NCI-H128 (cell line): ENCODE measurements at regions not wholly inside any gene's neighbourhood (a gene's known extent, or its start where the extent isn't known, plus 50 kb on each side); places are given as distances from the start of the nearest gene placed in this dataset.

Experiments
- DNase-seq: peaks from one replicate; lab custom pipeline; 2025; ENCODE audit not compliant: unreplicated experiment; lab: John Stamatoyannopoulos, UW

DNA sequence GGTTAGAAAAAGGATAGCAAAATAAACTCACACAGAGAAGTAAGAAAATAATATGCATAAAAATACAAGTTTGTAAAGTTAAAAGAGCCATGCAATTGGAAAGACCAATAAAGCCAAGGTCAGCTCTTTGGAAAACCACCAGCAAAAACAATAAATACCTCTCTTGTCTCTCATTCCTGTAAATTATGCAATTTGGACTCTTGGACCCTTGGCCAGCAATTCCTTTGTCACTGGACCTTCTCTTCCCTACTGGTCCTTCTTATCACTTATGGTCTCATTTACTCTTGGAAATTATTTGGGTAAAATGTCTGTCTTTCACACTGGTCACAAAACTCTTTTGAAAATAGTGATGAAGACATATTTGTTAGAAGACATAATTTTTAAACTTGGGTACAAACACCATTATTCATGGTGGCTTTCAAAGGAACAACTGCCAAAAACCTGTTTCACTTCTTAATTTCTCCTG, 379.5 kb downstream of the TMEM232 start:
- no peak for DNase-seq

- DNase-seq = no peak
Observed at GRCh38 chr5:110347781-110348180, 378.7 kb downstream of the TMEM232 start.

DNA sequence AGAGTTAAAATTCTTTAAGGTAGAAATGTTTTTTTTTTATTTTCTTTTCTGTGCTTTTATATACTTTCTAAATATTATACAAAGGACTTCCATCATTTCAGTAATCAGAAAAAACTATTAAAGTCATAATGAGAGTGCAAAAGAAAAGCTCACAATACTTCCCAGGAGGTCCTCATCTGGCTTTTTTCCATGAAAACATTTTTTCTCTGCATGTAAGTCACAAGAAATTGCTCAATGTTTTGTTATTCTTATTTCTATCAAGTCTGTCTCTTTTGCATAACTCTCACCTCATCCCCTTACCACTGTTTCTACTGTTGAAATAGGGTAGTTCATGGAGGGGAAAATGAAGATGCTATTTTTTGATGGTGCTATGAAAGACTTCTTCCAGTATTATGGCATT, 375.0 kb downstream of the TMEM232 start:
- no peak for DNase-seq

DNA sequence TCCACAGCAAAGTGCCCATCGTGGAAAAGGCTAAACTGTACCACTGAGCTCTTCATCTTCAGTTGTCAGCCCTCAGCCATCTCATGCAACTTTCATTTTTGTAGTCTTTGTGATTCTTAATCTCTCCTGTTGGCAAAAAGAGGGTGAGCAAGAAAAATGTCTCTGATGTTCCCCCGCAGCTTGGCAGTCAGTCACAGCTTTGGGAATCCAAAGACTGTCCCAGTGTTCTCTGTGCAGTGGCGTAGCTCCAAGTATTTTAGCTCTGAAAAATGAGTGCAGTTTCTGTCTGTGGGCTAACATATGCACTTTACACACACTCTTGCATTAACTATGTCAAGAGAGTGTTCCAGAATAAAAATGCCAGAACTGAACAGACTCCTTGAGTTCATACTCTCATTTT, 372.2 kb downstream of the TMEM232 start:
- DNase-seq = no peak

DNA sequence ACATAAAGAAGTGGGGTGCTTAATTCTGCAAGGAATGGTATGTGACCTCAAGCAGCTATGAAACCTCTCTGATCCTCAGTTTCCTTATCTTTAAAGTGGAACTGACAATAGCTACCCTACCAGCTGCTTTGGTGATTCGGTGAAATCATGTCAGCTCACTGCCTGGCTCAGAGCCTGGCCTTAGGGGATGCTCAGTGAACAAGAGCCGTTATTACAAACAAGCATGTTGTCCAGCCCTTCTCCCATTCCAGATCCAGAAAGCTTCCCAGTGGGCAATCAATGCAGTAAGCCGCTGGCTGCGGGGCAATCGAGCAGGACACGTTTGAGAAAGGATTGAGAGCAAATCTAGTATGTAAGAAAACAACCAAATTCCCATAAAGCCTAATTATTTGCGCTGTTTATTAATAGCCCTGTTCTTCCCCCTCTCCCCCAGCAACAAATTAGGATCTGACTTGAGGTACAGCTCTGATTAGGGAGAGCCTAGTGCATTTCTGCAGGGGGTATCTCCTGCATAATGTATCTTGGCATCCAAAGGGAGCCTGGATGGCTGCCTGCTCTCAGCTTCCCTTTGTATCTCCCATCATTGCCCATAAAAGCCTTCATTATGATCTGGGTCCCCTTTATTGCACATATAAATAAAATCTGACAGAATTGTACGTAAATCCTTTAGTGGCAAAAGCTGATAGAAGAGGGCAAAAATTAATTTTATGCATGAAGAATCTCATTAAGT, 371.4 kb downstream of the TMEM232 start:
- no peak for DNase-seq

- no peak for DNase-seq
Observed at GRCh38 chr5:110356677-110357076, 369.8 kb downstream of the TMEM232 start.

DNA sequence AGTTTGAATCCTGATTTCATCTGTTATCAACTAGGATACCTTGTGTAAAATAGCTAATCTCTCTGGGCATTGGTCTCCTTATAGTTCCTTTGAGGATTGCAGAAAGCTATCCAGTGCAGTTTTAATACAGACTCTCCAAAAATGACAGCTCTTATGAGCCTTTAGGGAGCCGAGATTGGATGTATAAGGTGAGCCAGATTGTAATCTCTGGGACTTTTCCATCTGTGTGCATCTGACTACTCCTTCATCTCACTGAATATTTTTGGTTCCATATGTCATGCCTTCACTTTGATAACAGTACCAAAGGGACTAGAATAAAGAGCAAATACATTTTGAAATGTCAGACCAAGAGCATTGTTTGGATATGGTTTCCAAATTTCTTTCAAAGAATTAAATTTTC, 367.2 kb downstream of the TMEM232 start:
- no peak for DNase-seq

DNA sequence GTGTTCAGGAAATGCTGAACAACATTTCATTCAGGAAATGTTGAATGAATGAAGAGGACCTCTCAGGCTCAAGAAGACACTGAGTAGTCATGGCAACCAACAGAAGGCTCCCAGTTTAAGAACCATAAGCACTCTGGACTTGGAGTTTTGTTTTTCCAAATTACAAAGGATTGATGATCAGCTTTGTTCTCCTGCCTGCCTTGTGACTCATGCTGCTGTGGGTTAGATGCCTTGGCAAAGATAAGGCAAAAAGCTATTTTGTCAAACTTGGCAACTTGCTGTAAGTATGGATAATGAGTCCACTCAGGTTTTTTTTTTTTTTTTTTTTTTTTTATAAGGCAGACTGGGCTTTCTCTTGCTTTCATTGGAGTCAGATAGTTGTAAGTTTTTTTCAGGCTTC, 365.0 kb downstream of the TMEM232 start:
- no peak for DNase-seq

DNA sequence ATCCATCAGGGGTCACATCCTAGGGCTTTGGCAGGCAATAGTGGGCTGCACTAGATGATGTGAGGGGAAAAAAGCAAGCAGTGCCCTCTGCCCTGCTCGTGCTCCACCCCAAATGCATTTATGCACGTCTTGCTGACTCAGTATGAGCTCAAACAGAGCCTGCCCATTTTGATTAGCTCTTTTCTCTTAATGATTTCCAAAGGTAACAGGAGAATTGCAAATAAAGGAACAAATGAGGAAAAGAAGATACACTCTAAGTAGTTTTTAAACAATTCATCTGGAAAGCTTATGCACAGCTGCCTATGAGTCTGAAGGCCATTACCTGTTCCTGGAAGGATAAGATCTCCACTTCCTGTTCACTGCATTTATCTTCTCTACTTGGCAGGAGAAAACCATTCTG, 364.2 kb downstream of the TMEM232 start:
- no peak for DNase-seq

DNA sequence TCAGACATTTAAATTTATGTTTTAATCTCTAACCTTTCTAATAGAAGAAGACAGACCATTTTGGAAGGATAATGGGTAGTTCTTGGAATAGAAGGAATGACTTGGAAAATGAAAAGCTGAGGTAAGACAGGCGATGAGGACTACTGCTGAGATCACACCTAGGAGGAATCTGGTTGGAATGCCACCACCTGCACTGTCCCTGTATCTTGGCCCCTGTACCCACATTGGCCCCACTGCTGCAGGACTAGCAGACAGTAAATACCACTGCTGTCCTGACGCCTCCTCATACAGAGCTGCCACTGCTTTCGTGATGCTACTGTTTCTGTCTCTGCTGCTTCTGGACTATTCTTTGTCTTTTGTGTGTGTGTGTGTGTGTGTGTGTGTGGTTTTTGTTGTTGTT, 359.8 kb downstream of the TMEM232 start:
- DNase-seq = no peak
